Chondrocyte (in vitro differentiated cells): ENCODE measurements at regions not wholly inside any gene's neighbourhood (a gene's known extent, or its start where the extent isn't known, plus 50 kb on each side); places are given as distances from the start of the nearest gene placed in this dataset.
A peak's percentile ranks its signal among the peaks of the same experiment; 100 is the strongest.

Experiments
- DNase-seq: peaks from one replicate; pipeline ENCODE4 v3.0.0; 2021; ENCODE audit warnings: mixed read lengths, low spot score
- H3K27ac Mint-ChIP-seq: one replicate; pipeline ENCODE4 v1.8.0; 2021; ENCODE audit warnings: mild to moderate bottlenecking, moderate library complexity, mixed read lengths; ENCODE audit not compliant: unreplicated experiment
- H3K27me3 Mint-ChIP-seq: 2 replicates; pipeline ENCODE4 v1.8.0; 2021; ENCODE audit warnings: low read depth, mixed read lengths
- H3K36me3 Mint-ChIP-seq: 2 replicates; pipeline ENCODE4 v1.8.0; 2021; ENCODE audit warnings: low read depth, mixed read lengths
- H3K4me1 Mint-ChIP-seq: 2 replicates; pipeline ENCODE4 v1.8.0; 2021; ENCODE audit warnings: low read depth, mild to moderate bottlenecking, mixed read lengths
- H3K4me3 Mint-ChIP-seq: one replicate; pipeline ENCODE4 v1.8.0; 2021; ENCODE audit warnings: mild to moderate bottlenecking, moderate library complexity, mixed read lengths; ENCODE audit not compliant: unreplicated experiment
- H3K9me3 Mint-ChIP-seq: 2 replicates; pipeline ENCODE4 v1.8.0; 2021; ENCODE audit warnings: low read depth, mixed read lengths
- TF ChIP-seq, protein P1 (sequence below): fragments of 200-600 bp; sonication (generic); IDR thresholded peaks from 2 replicates; pipeline ENCODE4 v1.5.0; 2021; ENCODE audit warnings: antibody characterized with exemption, mild to moderate bottlenecking, moderate library complexity

DNA sequence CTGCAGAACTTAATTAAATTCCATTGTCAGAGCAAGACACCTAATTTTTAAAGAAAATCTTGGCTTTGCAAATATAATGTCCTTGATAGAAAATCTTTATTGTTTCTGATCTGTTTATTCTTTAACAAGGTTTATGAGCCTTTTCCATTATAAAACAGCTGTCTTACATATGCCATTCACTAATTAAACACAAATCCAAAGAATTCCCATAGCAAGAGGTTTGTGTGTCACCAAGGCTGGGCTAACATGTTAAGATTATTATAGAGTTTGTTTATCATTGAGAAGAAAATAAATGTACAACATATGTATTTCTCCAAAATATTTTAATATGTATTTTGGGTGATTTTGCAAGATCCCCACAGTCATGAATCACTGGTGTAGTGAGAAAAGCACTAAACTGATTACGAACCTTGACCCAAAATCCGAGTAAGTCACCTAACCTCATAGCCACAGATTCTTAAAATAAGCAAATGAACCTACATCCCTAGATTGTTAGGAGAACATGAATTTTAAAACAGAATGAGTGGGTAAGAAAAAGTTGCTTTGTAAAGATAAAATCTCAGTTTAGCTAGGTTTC lies 694.8 kb upstream of the INTU start:
- Mint-ChIP-seq H3K4me3 (no peak overlapping the region), H3K36me3 (no peaks in the 10 kb centered on the region), H3K27me3 (no peaks in the 10 kb centered on the region), H3K27ac (no peak overlapping the region), H3K4me1 (peaks cover 30% of the 10 kb centered on the region), H3K9me3 (peaks cover 2% of the 10 kb centered on the region)
- DNase-seq = no peak
- TF ChIP-seq, protein P1, sequence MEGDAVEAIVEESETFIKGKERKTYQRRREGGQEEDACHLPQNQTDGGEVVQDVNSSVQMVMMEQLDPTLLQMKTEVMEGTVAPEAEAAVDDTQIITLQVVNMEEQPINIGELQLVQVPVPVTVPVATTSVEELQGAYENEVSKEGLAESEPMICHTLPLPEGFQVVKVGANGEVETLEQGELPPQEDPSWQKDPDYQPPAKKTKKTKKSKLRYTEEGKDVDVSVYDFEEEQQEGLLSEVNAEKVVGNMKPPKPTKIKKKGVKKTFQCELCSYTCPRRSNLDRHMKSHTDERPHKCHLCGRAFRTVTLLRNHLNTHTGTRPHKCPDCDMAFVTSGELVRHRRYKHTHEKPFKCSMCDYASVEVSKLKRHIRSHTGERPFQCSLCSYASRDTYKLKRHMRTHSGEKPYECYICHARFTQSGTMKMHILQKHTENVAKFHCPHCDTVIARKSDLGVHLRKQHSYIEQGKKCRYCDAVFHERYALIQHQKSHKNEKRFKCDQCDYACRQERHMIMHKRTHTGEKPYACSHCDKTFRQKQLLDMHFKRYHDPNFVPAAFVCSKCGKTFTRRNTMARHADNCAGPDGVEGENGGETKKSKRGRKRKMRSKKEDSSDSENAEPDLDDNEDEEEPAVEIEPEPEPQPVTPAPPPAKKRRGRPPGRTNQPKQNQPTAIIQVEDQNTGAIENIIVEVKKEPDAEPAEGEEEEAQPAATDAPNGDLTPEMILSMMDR = no peak

DNA sequence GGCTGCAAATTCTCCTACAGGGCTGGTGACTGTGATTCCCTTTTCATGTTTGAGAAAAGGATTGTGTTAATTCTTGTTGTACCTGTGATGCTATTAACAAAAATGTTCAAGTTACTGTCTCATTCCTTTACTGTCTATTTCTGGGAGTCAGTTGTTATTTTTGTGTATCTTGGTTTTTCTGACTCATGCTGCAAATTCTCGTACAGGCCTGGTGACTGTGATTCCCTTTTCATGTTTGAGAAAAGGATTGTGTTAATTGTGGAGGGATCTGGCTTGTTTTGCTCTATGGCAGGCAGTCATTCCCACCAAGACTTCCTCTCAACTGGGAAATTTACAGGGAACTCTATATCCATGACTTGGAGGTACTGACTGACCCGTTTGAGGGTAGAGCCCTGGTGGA lies 693.4 kb upstream of the INTU start:
- H3K27me3 Mint-ChIP-seq = no peaks in the 10 kb centered on the region
- TF ChIP-seq, protein P1 = no peak
- no peak for DNase-seq
- no peaks in the 10 kb centered on the region for H3K36me3 Mint-ChIP-seq
- peaks cover 2% of the 10 kb centered on the region for H3K9me3 Mint-ChIP-seq
- H3K4me3 Mint-ChIP-seq = no peak overlapping the region
- H3K27ac Mint-ChIP-seq = peak overlapping the region; percentile 80
- H3K4me1 Mint-ChIP-seq = peaks cover 30% of the 10 kb centered on the region

DNA sequence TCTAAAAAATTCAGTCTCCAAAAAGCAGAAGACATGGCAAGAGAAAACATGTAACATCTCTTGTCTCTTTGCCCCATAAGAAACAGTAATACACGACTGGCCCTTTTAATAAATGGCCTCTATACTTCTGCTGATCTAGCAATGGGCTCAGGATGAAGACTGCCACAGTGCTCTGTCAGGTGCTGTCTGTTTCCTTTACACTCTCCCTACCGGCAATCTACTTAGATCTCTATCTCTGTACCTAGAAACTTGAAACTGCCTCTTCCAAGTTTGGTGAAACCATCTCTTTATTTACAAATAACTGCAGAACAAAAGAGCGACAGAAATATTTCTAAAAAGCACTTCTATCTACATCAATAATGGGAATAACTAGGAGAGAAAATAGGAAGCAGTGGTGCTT lies 685.2 kb upstream of the INTU start:
- Mint-ChIP-seq H3K36me3 (no peaks in the 10 kb centered on the region), H3K27me3 (no peaks in the 10 kb centered on the region), H3K4me1 (no peaks in the 10 kb centered on the region), H3K4me3 (no peak overlapping the region), H3K27ac (no peak overlapping the region), H3K9me3 (peaks cover 3% of the 10 kb centered on the region)
- no peak for DNase-seq
- TF ChIP-seq, protein P1 = no peak

DNA sequence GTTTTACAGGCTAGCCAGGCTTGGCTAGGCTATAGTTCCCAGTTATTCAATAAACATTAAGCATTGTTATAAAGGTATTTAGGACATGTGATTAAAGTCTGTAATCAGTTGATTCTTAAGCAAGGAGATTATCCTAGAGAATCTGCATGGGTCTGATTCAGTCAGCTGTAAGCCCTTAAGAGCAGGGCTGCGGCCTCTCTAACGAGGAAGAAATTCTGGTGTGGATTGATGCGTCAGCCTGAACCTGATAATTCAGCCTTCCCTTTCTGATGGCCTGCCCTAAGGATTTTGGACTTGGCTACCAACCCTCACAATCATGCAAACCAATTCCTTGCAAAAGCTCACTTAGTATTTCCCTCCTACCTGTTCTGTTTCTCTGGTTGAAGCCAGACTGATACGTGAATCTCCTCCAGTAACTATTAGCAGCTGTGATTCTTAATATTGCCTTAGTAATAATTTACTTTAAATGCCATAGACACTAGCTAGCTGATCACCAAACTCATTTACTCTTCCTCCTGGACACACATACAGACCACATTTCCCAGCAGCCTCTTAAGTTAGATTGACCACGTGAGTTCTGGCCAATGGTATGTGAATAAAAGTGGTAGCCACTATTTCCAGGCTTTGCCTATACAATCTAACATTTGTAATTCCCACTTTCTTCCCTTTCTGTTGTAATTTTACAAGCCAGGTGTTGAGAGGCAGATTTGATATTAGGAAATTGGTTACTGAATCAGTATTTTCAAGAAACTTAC lies 678.0 kb upstream of the INTU start:
- TF ChIP-seq, protein P1 = no peak
- no peaks in the 10 kb centered on the region for H3K27me3 Mint-ChIP-seq
- no peak for DNase-seq
- no peak overlapping the region for H3K4me3 Mint-ChIP-seq
- H3K27ac Mint-ChIP-seq = no peak overlapping the region
- H3K9me3 Mint-ChIP-seq = no peaks in the 10 kb centered on the region
- H3K4me1 Mint-ChIP-seq = peaks cover 15% of the 10 kb centered on the region
- H3K36me3 Mint-ChIP-seq = no peaks in the 10 kb centered on the region

DNA sequence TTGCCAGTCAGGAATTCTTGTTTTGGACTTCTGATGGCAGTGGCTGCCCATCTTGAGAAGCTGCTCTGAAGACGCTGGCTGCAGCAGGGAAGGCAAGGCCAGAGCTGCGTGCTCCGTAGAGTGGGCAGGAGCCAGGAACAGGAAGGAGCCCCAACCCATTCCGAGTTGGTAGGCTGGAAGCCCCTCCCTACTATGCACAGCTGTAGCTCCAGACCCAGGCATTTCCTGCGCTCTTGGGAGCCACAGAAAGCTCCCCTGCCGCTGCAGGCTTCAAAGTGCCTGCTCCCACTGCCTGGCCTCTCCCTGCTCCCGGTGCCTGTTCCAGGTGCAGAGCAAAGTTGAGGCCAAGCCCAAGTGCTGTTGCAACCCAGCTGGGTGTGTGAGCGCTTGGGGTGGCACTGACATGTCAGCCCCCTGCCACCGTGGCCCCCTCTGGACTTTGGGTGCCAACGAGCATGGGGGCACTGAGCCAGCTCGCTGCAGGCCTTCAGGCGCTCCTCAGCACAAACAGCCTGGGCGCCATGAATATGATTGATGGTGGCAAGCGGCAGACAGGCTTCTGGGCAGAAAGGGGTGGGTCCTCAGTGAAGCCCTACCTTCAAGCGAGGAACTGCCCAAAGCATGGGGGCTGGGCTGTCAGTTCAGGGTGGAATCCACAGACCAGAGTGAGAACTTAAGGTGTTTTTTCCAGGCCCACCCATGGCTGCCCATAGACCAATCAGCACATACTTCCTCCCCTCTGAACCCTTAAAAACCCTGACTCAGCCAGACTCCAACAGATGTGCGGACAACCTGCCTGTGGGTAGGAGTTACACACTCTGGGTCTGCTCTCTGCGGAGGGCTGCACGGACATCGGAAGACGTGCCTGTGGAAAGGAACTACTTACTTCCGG lies 677.2 kb upstream of the INTU start:
- DNase-seq = peak; percentile 77
- Mint-ChIP-seq H3K27ac (no peak overlapping the region), H3K4me3 (no peak overlapping the region), H3K9me3 (no peaks in the 10 kb centered on the region), H3K36me3 (no peaks in the 10 kb centered on the region), H3K27me3 (no peaks in the 10 kb centered on the region), H3K4me1 (peaks cover 15% of the 10 kb centered on the region)
- TF ChIP-seq, protein P1 = no peak
